DMS114 treated with DMSO at 0.1 percent for 48 hours (cell line): ENCODE measurements at regions not wholly inside any gene's neighbourhood (a gene's known extent, or its start where the extent isn't known, plus 50 kb on each side); places are given as distances from the start of the nearest gene placed in this dataset.

Source experiments
- DNase-seq: peaks from one replicate; lab custom pipeline; 2025; ENCODE audit not compliant: unreplicated experiment; lab: John Stamatoyannopoulos, UW

DNA sequence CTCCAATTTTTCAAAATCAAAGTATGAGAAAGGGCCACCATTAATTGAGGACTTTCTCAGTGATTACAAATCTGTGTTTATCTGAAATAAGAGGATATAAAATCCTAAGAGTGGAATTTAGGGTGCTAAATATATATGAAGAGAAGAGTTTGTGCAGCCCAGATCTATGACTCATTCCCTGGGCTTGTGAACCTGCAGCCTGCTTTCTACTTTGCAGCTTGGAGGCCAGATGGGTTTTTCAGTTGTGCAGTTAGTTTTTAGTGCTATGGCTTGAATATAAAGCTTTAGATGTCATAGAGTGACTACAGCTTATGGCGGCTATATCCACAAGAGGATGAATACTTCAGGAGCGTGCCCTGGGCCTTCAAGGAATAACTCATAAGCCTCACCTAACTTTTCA, 1391.1 kb downstream of the FSTL5 start:
- DNase-seq = no peak

DNA sequence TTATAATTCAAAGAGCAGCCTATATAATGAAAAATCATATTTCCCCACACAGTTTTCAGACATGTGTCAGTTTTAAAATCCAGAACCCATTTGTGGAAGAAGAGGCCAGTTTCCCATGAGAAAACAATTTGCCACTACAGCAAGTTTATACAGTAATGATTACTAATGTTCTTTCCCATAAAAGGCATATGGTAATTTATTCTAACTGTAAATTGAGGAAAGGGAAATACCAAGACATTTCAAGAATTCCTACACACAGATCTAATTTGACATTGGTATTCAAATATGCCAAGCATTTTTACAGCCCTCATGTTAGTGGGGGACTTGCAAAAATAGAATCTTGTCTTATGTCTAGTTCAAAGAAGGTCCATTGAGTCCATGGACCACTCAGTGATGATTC, 1368.6 kb downstream of the FSTL5 start:
- DNase-seq = no peak

DNA sequence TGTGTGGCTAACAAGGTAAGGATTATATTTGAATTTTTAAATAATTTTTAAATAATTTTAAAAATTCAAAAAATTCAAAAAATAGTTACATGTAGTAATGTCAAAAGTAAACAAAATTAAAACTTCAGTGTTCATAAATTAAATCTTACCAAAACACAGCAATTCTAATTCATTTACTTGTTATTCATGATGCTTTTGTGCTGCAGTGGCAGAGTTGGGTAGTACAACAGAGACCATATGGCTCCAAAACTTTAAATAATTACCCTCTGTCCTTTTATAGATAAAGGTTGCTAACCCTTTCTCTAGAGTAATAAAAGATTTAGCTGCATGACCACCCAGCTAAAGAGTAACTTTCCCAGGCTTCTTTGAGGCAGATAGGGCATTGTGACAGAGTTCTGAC, 1355.6 kb downstream of the FSTL5 start:
- DNase-seq = no peak

GRCh38 chr4:160809576-160809975, 1354.2 kb downstream of the FSTL5 start:
- no peak for DNase-seq

GRCh38 chr4:160810424-160810823, 1353.4 kb downstream of the FSTL5 start:
- no peak for DNase-seq

DNA sequence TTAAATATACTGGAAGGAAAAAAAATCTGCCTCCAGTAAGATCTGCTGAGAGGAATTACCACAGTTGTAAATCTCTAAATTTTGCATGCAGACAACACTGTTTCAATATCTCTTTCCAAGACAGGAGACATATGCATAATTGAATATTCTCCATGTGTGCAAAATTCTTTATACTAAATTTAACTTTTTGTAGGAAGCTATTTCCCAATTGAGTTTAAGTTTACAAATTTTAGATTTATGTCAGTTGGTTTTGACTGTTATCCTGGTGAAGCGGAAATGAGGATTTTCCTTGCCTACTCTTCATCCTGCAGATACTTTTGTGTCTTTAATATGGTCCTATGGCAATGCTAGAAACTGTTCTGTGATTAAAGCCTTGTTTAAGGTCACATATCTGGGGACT, 1352.9 kb downstream of the FSTL5 start:
- DNase-seq = no peak

DNA sequence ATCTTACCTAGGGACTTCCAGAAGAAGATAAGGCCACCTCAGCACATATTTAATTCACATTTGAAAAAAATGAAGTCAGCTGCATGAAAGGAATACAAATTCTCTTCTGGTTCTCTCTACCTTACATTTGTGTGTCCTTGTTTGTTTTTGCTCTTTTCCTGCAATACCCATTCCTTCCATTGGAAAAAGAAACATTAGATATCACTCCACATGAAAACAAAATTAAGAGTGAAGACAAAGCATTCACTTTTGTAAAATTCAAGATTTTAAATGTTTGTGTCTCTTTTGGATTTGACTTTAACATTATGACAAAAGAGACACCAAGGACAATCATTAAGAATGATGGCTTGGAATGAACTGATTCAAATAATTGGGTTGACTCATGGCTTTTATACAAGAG, 1351.8 kb downstream of the FSTL5 start:
- no peak for DNase-seq

GRCh38 chr4:160814726-160815125, 1349.1 kb downstream of the FSTL5 start:
- DNase-seq = no peak

DNA sequence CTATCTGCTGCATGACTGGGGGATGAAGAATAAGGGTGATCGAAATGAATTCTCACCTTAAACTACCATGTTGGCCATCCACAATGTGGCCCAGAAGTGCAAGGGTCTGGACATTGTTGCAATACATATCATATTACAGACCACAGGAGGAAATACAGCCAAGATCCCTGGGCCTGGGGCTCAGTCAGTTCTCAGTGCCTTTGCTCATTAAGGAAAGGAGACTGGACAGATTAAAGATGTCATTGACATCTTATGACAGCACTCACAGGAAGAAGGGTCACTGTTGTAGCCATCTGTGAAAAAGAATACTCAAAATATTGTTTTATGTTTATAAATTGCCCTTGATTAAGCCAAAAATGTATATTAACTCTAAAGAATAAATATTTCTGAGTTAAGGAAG, 1345.2 kb downstream of the FSTL5 start:
- no peak for DNase-seq

DNA sequence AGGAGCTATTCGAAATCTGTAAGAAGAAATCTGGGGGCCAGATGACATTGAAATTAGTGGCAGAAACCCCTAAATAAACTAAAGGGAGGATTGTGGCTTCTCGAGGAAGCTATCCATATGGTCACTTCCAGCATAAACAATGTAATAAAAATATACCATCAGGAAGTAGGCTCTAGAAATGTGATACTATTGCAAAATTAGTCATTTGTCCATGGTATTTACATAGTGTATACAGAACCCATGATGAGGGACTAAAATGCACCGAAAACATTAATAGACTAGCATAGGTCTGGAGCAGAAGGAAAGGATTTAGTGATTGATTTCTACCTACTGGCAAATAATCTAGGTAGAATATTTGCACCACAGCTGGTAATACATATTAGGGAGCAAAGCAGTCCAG, 1344.0 kb downstream of the FSTL5 start:
- DNase-seq = no peak

GRCh38 chr4:160824481-160824880, 1339.3 kb downstream of the FSTL5 start:
- no peak for DNase-seq

GRCh38 chr4:160825644-160826338, 1338.0 kb downstream of the FSTL5 start:
- DNase-seq = no peak

- no peak for DNase-seq
These were observed 1337.5 kb downstream of the FSTL5 start for GRCh38 chr4:160826339-160826679.

DNA sequence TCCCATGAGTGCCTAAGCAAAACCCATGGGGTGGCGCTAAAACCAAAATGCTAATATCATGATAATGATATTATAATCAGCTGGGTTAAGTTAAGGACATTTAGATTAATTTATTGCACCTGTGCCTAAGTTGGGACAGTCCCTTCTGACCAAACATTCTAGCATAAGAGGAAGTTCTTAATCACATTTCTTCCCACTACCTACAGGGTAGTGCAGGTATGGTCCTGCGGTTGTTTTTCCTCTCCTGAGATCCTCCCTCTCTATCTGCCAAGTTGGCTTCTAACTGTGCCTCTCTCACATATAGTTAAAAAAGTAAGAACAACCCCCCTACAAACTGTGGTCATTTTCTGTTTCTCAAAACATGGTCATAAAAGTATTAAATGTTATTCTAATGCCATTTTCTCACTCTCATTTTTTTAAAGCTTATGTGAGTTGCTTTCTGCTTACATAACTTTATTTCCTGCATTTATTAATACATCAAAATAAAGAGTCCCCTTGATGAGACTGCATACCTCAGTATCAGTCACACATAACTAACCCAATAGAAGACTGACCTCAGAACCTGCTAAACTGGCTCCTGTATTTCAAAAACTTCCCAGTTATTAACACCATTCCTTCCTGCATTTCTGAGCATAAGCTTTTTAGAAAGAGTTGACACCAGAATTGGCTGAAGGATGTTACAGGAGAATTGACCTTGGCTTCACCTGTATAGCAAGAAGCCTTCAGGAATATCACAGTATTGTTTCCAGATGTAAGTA, 1332.5 kb downstream of the FSTL5 start:
- DNase-seq = no peak

GRCh38 chr4:160835789-160836188, 1328.0 kb downstream of the FSTL5 start:
- DNase-seq = no peak

GRCh38 chr4:160836431-160836830, 1327.4 kb downstream of the FSTL5 start:
- no peak for DNase-seq

GRCh38 chr4:160846121-160846520, 1317.7 kb downstream of the FSTL5 start:
- no peak for DNase-seq

DNA sequence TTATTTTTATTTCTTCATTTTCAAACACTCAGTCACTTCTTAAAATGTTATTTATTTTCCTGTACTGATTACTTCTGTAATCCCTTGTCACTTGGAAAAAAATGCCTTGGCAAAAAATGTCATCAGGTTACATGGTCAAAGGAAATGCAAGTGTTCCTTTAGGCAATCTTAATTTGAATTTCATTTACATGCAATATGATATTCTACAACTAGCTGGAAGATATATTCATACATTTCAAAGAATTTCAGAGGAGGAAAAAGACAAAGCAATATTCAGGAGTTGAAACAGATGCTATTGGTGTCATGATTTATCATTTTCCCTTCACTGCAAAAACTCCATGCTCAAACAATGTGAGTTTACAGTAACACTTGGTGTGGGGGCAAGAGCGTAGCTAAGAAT, 1316.6 kb downstream of the FSTL5 start:
- DNase-seq = no peak

DNA sequence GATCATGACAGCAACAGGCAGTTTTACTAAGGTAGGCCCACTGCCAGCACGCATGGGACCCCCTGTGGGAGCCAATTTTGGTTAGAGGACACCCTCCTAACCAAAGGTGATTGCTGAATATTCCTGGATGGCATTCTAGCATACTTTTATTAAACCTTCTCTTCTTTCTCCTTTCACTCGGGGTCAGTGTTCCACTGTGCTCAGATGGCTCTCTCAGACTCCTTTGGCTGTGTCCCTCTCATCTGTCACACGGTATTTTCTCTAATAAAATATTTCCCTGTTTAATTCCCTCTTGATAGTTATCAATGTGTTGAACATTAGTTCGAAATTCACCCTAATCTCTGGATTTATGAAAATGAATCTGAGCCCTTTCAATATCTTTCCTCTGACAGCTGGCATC, 1315.3 kb downstream of the FSTL5 start:
- no peak for DNase-seq

DNA sequence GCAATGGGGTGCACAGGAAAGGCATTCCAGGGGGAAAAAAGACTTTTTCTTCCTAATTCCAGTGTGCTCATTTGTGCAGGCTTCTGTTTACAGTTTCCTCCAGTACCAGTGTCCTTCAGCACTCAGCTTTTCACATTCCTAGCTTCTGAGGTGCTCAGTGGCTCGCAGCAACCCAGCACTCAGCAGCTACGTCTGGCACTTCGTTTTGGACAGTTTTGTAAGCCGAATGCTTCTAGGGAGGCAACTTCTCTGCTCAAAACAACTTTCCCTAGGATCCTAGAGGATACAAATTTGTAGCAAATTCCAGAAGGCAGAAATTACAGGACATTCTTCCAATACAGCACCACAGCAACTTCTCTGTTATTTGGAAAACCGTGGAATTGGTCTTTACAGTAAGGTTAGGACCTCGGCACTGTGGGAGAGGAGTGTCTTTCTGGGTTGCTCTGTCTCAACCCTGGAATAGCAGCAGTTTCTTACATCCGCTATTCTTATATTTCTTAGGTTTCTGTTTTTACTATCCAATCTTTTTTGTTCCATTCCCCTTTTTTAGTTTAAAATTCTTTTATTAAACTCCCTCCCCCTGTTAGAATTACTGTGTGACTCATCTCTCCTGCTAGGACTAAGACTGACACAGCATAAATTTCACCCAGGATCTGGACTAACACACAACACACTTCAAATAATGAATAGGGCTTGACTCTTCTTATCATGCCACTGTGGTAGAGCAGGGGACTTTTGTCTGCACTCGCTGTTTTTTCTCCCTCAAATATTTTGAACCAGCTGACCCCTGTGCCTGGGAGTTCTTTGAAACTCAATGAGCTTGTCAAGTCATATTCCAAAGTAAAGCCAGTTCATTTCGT, 1314.7 kb downstream of the FSTL5 start:
- DNase-seq = no peak

GRCh38 chr4:160864253-160864652, 1299.5 kb downstream of the FSTL5 start:
- DNase-seq = no peak

DNA sequence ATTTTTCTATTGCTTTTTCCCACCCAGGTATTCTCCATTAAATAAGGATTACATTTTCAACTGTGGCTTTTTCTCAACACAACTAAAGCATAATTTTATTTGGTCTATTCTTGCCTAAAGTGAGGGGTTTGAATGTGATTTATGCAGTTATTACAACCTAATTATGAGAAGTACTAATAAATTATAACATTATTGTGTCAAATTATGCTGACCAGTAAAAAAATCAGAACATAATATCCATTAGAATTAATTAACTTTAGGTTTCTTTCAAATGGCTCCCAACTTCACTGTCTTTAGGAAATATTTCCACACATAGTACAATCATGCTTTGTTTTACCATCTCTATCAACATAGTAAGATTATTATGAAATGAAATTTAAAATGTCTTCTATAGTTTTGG, 1293.9 kb downstream of the FSTL5 start:
- no peak for DNase-seq
